NCI-H2196 treated with DMSO at 0.1 percent for 48 hours (cell line): ENCODE measurements at regions not wholly inside any gene's neighbourhood (a gene's known extent, or its start where the extent isn't known, plus 50 kb on each side); places are given as distances from the start of the nearest gene placed in this dataset.
"Not testable (repeated sequence)": the region's sequence is repeated elsewhere in the genome, so short reads cannot be mapped to it uniquely, and the experiment has no call there.

Experiments
- DNase-seq: peaks from one replicate; lab custom pipeline; 2025; ENCODE audit not compliant: unreplicated experiment; lab: John Stamatoyannopoulos, UW

DNA sequence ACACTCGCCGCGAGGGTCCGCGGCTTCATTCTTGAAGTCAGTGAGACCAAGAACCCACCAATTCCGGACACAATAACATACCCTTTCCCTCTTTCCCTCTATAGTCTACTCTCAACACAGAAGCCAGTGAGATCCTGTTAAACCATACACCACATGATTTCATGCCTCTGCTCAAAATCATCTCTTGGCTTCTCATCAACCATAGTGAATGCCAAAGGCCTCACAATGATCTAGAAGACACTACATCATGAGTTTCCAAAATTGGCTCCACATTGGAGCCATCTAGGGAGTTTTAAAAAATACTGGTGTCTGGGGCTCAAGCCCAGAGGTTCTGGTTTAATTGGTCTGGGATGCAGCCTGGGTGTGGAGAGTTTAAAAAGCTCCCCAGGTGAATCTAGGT is 124.5 kb downstream of the EFNB1 start:
- DNase-seq = no peak

DNA sequence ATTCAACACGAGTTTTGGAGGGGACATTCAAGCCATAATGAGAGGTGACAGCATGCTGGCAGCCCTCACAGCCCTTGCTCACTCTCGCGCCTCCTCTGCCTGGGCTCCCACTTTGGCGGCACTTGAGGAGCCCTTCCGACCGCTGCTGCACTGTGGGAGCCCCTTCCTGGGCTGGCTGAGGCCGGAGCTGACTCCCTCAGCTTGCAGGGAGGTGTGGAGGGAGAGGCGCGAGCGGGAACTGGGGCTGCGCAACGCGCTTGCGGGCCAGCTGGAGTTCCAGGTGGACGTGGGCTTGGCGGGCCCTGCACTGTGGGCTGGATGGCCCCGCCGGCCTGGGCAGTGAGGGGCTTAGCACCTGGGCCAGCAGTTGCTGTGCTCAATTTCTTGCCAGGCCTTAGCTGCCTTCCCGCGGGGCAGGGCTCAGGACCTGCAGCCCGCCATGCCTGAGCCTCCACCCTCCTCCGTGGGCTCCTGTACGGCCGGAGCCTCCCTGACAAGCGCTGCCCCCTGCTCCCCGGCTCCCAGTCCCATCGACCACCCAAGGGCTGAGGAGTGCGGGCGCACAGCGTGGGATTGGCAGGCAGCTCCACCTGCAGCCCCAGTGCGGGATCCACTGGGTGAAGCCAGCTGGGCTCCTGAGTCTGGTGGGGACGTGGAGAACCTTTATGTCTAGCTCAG is 123.3 kb downstream of the EFNB1 start:
- not testable (repeated sequence) for DNase-seq

DNA sequence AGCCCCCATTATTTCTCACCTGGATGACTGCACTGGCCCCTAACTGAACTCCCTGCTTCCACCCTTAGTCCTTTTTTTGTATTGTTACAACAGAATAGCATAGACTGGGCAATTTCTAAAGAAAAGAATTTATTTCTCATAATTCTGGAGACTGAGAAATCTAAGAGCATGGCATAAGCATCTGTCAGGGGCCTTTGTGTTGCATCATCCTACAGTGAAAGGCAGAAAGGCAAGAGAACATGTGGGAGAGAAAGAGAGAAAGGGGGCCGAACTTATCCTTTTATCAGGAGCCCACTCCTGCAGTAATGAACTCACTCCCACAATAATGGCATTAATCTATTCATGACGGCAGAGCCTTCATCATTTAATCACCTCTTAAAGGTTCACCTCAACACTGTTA is 122.1 kb downstream of the EFNB1 start:
- DNase-seq = no peak

DNA sequence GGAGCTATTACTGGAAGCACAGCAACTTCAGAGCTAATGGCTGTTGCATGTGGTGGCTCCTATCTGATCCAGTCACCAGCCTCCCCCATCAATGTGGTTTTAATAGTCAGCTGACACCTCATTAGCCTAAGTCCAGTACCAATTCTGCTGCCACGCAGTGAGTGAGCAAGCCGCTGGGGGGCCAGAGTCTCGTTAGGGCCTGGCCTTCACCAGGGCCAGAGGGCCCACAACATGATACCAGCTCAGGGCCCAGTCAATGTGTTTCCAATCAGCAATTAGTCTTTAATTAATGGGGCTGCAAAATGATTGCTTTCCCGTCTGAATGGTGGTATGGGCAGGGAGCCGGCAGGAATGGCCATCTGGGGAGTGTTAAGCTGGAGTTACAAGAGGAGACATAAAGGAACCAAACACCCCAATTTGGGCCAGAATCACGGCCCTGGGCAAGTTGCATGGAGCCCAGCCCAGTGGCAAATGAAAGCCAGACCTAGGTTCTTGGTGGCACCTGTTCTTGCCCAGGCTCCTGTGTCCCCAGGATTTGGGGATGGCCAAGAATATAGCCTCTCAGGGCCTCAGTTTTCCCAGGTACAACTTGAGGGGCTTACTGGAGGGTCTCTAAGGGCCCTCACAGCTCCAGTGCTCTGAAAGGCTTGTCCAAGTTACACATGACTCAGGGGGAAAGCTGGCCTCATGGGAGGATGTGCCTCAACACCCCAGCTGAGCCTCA is 119.2 kb downstream of the EFNB1 start:
- DNase-seq = no peak

DNA sequence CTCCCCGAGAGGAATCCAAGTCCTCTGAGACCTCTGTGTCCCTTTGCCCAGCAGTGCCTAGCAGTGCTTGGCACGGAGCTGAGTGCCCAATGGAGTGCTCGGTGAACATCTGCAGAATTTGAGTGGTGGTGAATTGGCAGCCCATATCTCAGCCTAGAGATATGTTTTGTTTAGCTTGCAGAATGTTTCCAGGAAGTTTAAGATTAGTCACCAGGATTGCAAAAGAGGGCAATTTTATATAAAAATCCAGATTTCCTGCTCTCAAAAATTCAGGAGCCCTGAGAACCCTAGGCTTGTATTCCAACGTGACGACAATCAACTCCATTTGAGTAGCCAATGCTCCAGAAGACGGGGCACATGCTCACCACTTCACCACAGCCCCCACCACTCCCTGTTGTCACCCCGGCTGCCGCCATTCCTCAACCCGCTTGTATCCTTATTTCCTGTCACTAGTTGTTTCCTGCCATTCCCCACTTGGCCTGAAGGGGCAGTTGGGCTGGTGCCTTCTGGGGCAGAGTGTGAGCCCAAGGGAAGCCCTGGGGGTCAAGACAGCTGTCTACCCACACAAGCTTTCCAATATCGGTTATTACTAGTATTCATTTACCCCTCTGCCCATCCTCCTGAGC is 116.9 kb downstream of the EFNB1 start:
- no peak for DNase-seq

DNA sequence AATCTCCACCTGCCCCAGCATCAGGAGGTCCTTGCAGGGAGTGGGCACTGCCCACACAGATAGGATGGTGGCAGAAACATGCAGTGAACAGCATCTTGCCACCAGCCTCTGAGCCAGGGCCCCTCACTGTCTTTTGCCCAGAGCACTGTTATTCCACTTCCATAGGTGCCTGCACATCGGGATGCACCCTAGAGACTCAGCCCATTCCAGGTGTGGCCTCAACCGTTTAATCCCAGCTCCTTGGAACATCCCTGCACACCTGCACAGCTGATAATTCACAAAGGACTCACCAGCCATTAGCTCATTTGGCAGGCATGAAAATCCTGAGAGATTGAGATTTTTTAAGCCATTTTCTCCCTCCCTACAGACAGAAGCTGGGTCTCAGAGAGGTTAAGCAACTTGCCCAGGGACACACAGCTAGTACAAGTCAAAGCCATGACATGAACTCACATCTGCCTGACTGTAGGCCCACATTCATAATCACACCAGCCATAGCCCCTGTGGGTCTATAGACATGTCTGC is 116.3 kb downstream of the EFNB1 start:
- DNase-seq = no peak

DNA sequence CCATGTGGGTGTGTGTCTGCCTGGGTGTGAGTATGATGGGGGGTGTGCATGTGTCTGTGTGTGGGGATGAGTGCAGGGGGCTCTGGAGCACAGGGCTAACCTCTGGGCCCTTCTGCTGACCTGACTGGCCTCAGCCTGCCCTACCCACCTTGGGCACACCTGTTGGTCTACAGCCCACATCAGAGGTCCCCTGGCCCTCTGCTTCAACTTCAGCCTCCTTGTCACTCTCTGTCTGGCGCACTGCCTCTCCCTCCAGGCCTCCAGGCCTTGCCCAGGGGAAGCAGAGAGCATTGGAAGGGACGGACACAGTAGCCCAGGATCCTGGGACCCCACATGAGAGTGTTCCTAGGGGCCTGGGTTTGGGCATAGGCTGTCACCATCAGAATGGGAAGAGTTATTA is 115.4 kb downstream of the EFNB1 start:
- DNase-seq = no peak

DNA sequence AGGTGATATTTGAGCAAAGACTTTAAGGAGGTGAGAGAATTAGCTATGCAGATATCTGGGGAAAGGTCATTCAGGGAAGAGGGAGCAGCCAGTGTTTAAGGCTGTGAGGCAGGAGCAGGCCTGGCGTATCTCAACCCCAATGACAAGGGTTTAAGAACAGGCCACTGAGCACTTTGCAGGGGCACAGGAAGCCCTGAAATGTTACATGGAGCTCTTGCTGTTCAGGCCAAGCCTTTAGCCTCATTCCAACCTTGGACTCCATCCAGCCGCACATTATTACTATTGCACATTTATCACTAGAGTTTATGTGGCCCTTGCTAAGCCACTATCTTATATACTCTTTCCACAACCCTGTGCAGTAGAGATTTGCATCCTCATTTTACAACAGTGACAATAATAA is 114.0 kb downstream of the EFNB1 start:
- no peak for DNase-seq

DNA sequence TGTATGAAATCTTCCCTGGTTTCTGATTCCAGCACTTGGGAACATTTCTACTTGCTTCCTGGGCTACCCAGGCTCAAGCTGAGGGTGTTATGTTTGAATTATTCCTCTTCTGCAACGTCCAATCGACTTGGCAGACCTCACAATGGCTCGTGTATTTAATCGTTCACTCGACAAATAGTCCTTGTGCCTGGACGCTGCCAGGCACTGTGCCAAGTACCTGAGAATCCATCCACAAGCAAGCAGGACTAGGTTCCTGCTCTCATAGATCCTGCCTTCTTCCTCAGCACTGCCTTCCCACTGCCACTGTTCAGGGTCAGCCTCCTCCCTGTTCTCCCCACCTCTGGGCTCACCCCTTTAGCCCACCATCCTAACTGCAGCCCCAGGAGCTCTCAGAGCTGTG is 113.3 kb downstream of the EFNB1 start:
- DNase-seq = peak; percentile 15

DNA sequence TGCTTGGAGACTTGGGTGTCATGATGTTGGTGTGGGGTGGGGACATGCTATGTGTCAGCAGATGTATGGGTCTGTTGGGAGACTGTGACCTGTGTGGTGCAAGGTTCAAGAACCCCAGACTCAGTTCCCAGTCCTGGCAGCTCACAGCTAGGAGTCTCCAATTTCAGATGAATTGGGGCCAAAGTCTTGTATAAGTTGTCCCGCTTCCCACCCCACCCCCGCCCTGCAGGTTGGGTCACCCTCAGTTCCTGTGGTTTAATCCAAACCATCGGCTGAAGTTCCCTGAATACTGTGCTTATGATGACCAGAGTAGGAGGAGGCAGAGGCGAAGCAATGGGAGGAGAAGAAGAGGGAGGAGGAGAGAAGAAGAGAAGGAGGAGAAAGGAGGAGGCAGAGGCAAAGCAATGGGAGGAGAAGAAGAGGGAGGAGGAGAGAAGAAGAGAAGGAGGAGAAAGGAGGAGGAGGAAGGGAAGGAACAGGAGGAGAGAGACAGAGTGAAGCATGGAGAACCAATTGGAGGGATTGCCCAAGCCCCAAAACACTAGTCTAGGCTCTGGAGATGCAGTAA is 112.6 kb downstream of the EFNB1 start:
- no peak for DNase-seq

DNA sequence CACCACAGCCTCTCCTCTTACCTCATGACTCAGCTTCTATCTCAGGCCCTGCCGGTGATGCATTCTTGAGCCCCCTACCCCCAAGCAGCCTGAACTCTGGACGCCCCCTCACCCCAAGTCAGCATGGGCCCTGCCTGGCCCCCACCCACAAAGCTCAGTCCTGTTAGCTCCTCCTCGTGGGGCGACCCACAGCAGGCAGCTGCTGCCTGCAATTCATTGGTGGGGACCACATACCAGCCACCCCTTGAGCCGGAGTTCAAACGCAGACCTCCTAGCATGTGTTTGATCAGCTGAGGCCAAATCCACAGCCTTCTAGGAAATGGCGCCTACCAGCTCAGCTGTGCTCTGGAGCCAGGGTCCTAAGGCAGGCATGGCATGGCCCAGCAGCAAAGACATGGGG is 111.8 kb downstream of the EFNB1 start:
- no peak for DNase-seq

DNA sequence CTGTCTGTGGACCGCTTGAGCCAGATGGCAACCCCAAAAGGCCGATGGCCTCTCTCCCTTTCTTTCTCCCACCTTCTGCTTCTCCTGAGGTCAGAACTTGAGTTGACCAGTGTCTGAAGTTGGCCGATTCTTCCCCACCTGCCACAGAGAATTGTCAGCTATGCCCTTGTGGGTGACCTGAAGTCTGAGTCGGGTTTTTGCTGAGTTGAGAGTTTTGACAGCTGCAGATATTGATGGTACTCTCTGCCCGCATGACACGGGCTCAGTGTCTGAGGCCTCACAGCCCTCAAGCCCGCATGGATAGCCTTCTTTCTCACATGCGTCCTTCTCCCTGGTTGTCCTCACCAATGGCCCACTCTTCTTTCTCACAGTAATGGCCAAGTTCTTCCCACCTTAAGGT is 111.0 kb downstream of the EFNB1 start:
- no peak for DNase-seq

DNA sequence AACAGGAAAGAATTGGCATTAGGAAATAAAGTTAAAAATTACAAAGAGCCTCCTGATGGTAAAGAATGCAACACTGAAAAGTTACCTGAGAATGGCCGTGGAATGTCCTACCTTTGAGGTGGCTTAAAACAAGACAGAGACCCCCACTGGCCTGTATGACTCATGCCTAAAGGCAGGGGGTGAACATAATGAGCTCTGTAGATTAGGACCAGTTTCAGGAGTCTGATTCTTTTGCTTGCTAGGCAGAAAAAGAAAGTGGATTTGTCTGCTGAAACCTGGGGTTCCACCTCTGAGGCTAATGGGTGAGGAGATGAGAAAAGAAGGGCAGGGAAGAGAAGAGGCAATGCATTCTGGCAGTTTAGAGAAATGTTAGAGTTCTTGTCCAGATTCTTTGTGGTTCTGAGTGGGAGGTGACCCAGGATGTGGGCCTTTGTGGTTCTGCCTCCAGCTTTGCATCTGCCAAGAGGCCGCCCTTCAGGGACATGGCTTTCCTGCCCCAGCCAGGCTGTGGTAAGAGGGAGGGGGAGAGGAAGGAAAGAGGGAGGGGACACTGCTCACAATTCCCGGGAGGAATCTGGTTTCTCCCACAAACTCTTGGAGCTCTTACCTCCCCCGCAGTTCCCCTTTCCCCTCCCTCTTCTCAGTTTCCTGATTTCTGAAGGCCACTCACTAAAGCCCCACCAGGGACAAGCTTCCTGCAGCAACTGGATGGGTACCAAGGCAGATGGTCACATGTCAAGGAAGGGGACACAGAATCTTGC is 109.6 kb downstream of the EFNB1 start:
- no peak for DNase-seq

DNA sequence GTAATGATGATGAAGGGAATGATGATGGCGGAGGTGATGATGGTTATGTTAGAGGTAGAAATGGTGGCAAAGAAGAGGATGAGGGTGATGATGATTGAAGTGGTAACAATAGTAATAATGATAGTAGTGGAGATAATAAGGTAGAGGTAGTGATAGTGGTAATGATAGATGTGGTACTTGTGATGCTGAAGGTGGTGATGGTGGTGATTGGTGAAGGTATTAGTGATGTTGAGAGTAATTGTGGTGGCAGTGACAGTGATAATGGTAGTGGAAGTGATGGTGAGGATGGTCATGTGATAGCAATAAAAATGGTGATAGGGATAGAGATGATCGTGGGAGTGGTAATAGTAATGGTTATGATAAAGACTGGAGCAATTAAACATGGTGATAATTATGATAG is 108.8 kb downstream of the EFNB1 start:
- DNase-seq = no peak

DNA sequence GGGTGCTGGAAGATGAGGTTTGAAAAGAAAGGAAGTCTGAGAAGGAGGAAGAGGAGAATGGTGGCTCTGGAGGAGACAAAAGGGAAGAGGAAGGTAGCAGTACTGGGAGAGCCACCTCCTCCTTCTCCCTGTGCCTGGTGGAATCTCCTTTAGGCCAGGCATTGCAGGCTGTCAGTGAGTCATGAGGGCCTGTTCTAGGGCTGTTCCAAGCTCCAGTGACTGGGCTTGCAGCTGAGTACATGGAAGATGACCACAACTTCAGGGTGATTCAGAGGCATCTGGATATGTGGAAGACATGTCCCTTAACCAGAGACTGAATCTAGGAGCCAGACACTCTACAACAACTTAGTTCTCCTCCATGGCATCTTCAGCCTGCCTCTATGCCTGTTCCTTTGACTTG is 107.8 kb downstream of the EFNB1 start:
- no peak for DNase-seq

DNA sequence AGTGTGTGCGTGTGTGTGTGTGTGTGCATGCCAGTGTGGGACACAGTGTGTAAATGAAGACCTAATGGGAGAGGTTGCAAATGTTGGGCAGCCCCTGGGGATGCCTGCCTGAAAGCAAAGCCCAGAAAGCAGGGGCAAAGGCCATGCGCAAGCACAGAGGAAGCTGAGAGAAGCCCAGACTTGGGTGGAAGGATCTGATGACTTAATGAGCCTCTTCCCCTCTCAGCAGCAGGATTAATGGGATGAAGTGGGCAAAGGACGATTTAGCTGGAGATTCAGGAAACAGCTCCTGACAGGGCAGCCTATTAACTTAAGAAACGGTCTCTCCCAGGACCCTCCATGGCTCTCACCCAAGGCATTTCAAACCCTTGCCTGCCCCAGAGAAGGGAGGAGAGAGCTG is 107.3 kb downstream of the EFNB1 start:
- DNase-seq = no peak

DNA sequence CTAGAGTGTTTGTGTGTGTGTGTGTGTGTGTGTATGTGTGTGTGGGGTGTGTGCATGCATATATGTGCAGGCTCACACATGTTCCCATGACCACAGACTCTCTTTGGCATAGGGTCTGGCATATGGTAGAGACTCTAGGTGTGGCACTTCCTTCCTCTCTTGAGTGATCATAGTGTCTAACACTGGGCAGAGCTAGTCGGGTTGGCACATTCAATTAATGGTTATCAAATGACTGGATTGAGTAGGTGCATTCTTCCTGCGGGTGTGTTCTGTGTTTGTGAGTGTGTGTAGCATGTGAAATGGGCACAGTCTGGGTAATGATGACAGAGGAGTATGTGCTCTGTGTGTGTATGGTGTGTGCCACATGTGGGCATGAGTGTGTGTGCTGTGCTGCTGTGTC is 106.5 kb downstream of the EFNB1 start:
- DNase-seq = no peak

DNA sequence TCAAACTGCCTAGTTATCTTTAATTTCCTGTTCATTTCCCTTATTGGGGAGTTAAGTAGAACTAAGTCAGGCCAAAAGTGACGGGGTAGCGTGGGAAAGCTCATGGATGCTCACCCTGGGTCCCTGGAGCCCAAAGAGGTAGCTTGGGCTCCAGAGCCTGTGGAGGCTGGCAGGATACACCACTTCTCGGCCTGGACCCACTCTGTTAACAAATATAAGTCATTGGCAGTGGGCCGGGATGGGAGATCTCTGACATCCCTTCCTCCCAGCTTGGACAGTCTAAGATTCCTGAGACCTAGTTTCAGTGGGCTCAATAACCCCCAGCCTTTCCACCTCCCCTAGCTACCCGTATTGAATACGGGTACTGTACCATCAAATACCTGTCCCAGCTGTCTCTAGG is 106.1 kb downstream of the EFNB1 start:
- DNase-seq = no peak

DNA sequence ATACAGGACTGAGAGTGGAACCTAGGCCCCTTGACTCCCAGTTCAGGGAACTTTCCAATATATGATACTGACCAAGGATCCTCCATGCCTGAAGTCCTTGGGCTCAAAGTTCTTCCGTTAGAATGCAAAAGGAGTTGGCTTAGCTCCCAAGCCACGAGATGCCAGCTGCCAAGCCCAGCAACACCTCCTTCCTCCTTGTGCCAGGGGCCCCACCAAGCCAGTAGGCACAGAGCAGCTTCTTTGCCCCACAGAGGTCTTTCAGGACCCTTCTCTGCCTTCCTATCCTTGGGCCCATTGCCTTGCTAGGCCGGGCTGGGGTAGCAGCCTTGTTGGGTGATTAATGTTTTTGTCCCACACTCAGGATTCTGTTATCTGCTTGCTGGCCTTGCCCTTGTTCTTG is 105.6 kb downstream of the EFNB1 start:
- DNase-seq = no peak

DNA sequence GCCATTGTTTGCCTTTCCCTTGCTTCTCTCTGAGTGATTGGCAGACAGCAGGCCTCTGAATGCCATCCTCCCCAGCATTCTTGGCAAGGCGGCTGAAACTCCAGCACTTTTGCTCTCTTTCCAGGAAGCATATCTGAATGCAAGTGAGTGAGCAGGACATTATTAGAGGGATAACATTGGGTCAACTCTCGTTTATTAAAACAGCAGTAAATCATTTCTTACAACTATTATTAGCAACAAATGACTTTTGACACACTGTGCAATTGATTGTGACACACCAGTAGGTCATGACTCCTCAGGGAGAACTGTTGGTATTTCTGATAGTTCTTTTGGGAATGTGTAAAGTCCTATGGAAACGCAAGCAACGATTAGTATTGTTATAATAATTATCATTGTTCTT is 103.8 kb downstream of the EFNB1 start:
- no peak for DNase-seq

DNA sequence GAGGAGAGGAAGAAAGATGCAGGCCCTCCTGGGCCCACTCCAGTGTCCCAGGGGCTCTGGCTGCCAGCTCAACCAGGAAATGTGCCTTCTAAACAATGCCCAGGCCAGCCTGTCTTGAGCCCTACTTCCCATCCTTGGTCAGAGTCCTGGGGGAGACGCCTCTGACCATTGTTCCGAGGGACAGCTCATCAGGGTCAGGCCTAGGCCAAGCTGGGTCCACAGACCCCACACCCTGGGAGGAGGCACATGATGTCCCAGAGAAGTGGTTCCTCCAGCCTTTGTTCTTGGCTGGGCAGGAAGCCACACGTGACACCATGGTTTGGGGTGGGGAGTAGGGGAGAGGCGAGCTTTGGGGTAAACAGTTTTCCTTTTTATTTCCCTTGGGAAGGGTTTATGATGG is 102.5 kb downstream of the EFNB1 start:
- no peak for DNase-seq
